ENCODE measurements at regions not wholly inside any gene's neighbourhood (a gene's known extent, or its start where the extent isn't known, plus 50 kb on each side); places are given as distances from the start of the nearest gene placed in this dataset.

GRCh38 chr2:187956906-187957534 is 334.7 kb upstream of the GULP1 start:
- TF ChIP-seq CTCF (conservative IDR thresholded peaks at IDR 0.05) (no peak), ZFX (IDR thresholded peaks at IDR 0.05) (no peak)
- H3K27ac ChIP-seq = no peak overlapping the region

GRCh38 chr2:187959821-187960220 is 331.9 kb upstream of the GULP1 start:
- no peak overlapping the region; the same call in 1 of the 2 replicates for H3K27ac ChIP-seq

GRCh38 chr2:187962538-187962937 is 329.1 kb upstream of the GULP1 start:
- TF ChIP-seq CTCF (conservative IDR thresholded peaks at IDR 0.05) (no peak), ZFX (IDR thresholded peaks at IDR 0.05) (no peak)
- H3K27ac ChIP-seq = no peak overlapping the region

More at GRCh38 chr2:187959821-187960220, 331.9 kb upstream of the GULP1 start:
- TF ChIP-seq CTCF (conservative IDR thresholded peaks at IDR 0.05) = no peak
- no peak for TF ChIP-seq ZFX (IDR thresholded peaks at IDR 0.05)

- H3K27ac ChIP-seq = no peak overlapping the region
- TF ChIP-seq CTCF (conservative IDR thresholded peaks at IDR 0.05) = no peak
- no peak for TF ChIP-seq ZFX (IDR thresholded peaks at IDR 0.05)
Measured at GRCh38 chr2:187964746-187965145, 326.9 kb upstream of the GULP1 start.

GRCh38 chr2:187966924-187967323 is 324.8 kb upstream of the GULP1 start:
- H3K27ac ChIP-seq = no peak overlapping the region
- TF ChIP-seq CTCF (conservative IDR thresholded peaks at IDR 0.05) (no peak), ZFX (IDR thresholded peaks at IDR 0.05) (no peak)

- TF ChIP-seq ZFX (IDR thresholded peaks at IDR 0.05) (no peak), CTCF (conservative IDR thresholded peaks at IDR 0.05) (no peak)
- no peak overlapping the region for H3K27ac ChIP-seq
Measured at GRCh38 chr2:187971893-187972292, 319.8 kb upstream of the GULP1 start.

GRCh38 chr2:187976259-187976985 is 315.3 kb upstream of the GULP1 start:
- no peak overlapping the region for H3K27ac ChIP-seq
- TF ChIP-seq CTCF (conservative IDR thresholded peaks at IDR 0.05) = no peak
- TF ChIP-seq ZFX (IDR thresholded peaks at IDR 0.05) = no peak
